Endothelial cell of umbilical vein (primary cell): ENCODE measurements at regions not wholly inside any gene's neighbourhood (a gene's known extent, or its start where the extent isn't known, plus 50 kb on each side); places are given as distances from the start of the nearest gene placed in this dataset.

Source experiments
- BruUV-seq: library from RNA; stranded (reverse); fragments of 400-500 nt; replicated peaks from 2 replicates; lab custom pipeline; 2021; lab: Mats Ljungman, UMichigan
- CTCF ChIA-PET: fragments of 300-600, 350-600 bp; sonication (Branson Sonifier 250); formaldehyde crosslinking; loops from one replicate; lab custom pipeline; 2021; ENCODE audit warnings: antibody characterized with exemption, inconsistent platforms; lab: Charles Lee
- POLR2A ChIA-PET: fragments of 300-600, 350-600 bp; sonication (Branson Sonifier 250); formaldehyde crosslinking; loops from one replicate; lab custom pipeline; 2021; ENCODE audit warnings: antibody characterized with exemption, inconsistent platforms; lab: Charles Lee
- DNase-seq: peaks from one replicate; pipeline ENCODE4 v3.0.0-alpha.2; 2011; ENCODE audit warnings: low read depth, low spot score
- FAIRE-seq: peaks from 2 replicates; lab custom pipeline; 2011; peaks lifted over from hg19 to GRCh38; lab: Jason Lieb, UNC
- H2AFZ ChIP-seq: 2 replicates; pipeline ENCODE4 v1.6.0; 2012; ENCODE audit warnings: low read depth, low read length, control low read depth, inconsistent platforms
- H3K27ac ChIP-seq: 2 replicates; pipeline ENCODE4 v1.5.1; 2011; ENCODE audit warnings: low read depth, mild to moderate bottlenecking, control low read depth, low read length, moderate library complexity; ENCODE audit not compliant: insufficient read depth
- H3K27me3 ChIP-seq, 2 experiments: 2 replicates each; pipeline versions ENCODE4 v1.6.0 to v1.6.1; 2011; ENCODE audit warnings: low read length in 2 of 2, mixed read lengths in 1 of 2; ENCODE audit not compliant: control insufficient read depth in 2 of 2, insufficient read depth in 2 of 2
- H3K36me3 ChIP-seq, 2 experiments: 2 replicates in 1 of 2; 3 replicates in 1 of 2; pipeline ENCODE4 v1.5.1; 2011; ENCODE audit warnings: low read length in 2 of 2, mild to moderate bottlenecking in 1 of 2, moderate library complexity in 1 of 2; ENCODE audit not compliant: control insufficient read depth in 2 of 2, insufficient read depth in 2 of 2; ENCODE audit errors: extremely low read depth in 1 of 2
- H3K4me1 ChIP-seq: 3 replicates; pipeline ENCODE4 v1.5.1; 2011; ENCODE audit warnings: mild to moderate bottlenecking, low read length; ENCODE audit not compliant: control insufficient read depth, insufficient read depth; ENCODE audit errors: extremely low read depth
- H3K4me2 ChIP-seq: 2 replicates; pipeline ENCODE4 v1.6.1; 2011; ENCODE audit warnings: low read length, control low read depth, mixed read lengths; ENCODE audit not compliant: insufficient read depth
- H3K4me3 ChIP-seq, 3 experiments: fragments of 200-600 bp in 1 of 3; sonication (generic), shearing (Covaris generic) in 1 of 3; replicated peaks in 1 of 3; 2 replicates each; pipeline ENCODE4 v1.5.1; 2011 to 2016; ENCODE audit warnings: control low read depth in 3 of 3, low read length in 3 of 3, mild to moderate bottlenecking in 2 of 3, inconsistent platforms in 1 of 3, low read depth in 1 of 3, moderate library complexity in 1 of 3; ENCODE audit not compliant: insufficient read depth in 1 of 3
- H3K79me2 ChIP-seq: 2 replicates; pipeline ENCODE4 v1.6.0; 2012; ENCODE audit warnings: low read length, inconsistent platforms; ENCODE audit not compliant: control insufficient read depth, insufficient read depth
- H3K9ac ChIP-seq: replicated peaks from 2 replicates; pipeline ENCODE3; 2011; ENCODE audit warnings: low read length, control low read depth; ENCODE audit not compliant: insufficient read depth; ENCODE audit errors: extremely low read depth
- H3K9me1 ChIP-seq: replicated peaks from 3 replicates; pipeline ENCODE4 v1.6.0; 2011; ENCODE audit warnings: mild to moderate bottlenecking, low read length; ENCODE audit not compliant: control insufficient read depth, insufficient read depth; ENCODE audit errors: extremely low read depth
- H3K9me3 ChIP-seq: replicated peaks from 2 replicates; pipeline ENCODE4 v1.5.1; 2012; ENCODE audit warnings: low read length, inconsistent platforms; ENCODE audit not compliant: control insufficient read depth, insufficient read depth
- H4K20me1 ChIP-seq: replicated peaks from 2 replicates; pipeline ENCODE3; 2011; ENCODE audit warnings: mild to moderate bottlenecking, low read length; ENCODE audit not compliant: control insufficient read depth, insufficient read depth; ENCODE audit errors: extremely low read depth
- EZH2 ChIP-seq: IDR thresholded peaks from 2 replicates; pipeline ENCODE4 v1.6.1; 2012; ENCODE audit warnings: borderline replicate concordance, low read depth, mild to moderate bottlenecking, moderate library complexity, low read length, inconsistent platforms; ENCODE audit not compliant: severe bottlenecking
- FOS ChIP-seq: IDR thresholded peaks from 2 replicates; pipeline ENCODE4 v1.6.1; 2011; ENCODE audit warnings: mild to moderate bottlenecking, low read length, moderate library complexity, borderline replicate concordance; ENCODE audit not compliant: insufficient read depth
- GATA2 ChIP-seq: IDR thresholded peaks from 2 replicates; pipeline ENCODE4 v1.7.0; 2011; ENCODE audit warnings: low read depth, mild to moderate bottlenecking, moderate library complexity, mixed read lengths, low read length; ENCODE audit not compliant: insufficient read length, insufficient read depth
- JUN ChIP-seq: IDR thresholded peaks from 2 replicates; pipeline ENCODE4 v1.6.1; 2011; ENCODE audit warnings: borderline replicate concordance, low read depth; ENCODE audit not compliant: insufficient read length, insufficient read depth
- MYC ChIP-seq: IDR thresholded peaks from one replicate; pipeline ENCODE4 v1.6.1; 2011; ENCODE audit warnings: mild to moderate bottlenecking, low read depth, low read length
- POLR2A ChIP-seq: IDR thresholded peaks from 2 replicates; pipeline ENCODE4 v1.6.1; 2012; ENCODE audit warnings: low read depth, mild to moderate bottlenecking, control low read depth, low read length
- POLR2AphosphoS5 ChIP-seq: IDR thresholded peaks from 2 replicates; pipeline ENCODE4 v1.6.1; 2012; ENCODE audit warnings: low read depth, mild to moderate bottlenecking, control low read depth, low read length, moderate library complexity; ENCODE audit not compliant: insufficient read depth
- dilution Hi-C: fragments of 300-500 bp; cut with MboI; formaldehyde crosslinking; loops from one replicate; pipeline ENCODE4 v1.15.0; 2019; ENCODE audit warnings: low sequenced_read_pairs; ENCODE audit not compliant: extremely low pct_ligation_motif_present
- intact Hi-C: fragments of 100-400 bp; cut with micrococcal nuclease; formaldehyde crosslinking; loops from one replicate; pipeline ENCODE4 v1.10.0; 2022
- TF ChIP-seq, protein P1 (sequence below): IDR thresholded peaks from 2 replicates; pipeline ENCODE4 v1.6.1; 2011; ENCODE audit not compliant: insufficient read depth, insufficient read length
- TF ChIP-seq, protein P2 (sequence below), 2 donors: IDR thresholded peaks; 1 replicate in 1 of 2; 2 replicates in 1 of 2; pipeline ENCODE4 v1.5.1; 2011; ENCODE audit warnings: low read length in 2 of 2, mild to moderate bottlenecking in 2 of 2, moderate library complexity in 2 of 2, control low read depth in 1 of 2, inconsistent platforms in 1 of 2, low read depth in 1 of 2; ENCODE audit not compliant: insufficient read depth in 1 of 2; ENCODE audit errors: extremely low read depth in 1 of 2

- POLR2A ChIA-PET = no interaction called here
- H3K9ac ChIP-seq = no peak overlapping the region
- dilution Hi-C loops = no loop called here
Observed at GRCh38 chr5:160961761-160962160, 109.8 kb upstream of the ATP10B start.

GRCh38 chr5:160961038-160961437 is 109.0 kb upstream of the ATP10B start:
- no peak overlapping the region for H2AFZ ChIP-seq
- H4K20me1 ChIP-seq = no peaks in the 10 kb centered on the region
- H3K79me2 ChIP-seq = no peaks in the 10 kb centered on the region
- no peak overlapping the region for H3K9ac ChIP-seq
- no peaks in the 10 kb centered on the region for H3K27me3 ChIP-seq
- intact Hi-C loops (no loop called here), dilution Hi-C loops (no loop called here)
- H3K4me2 ChIP-seq = no peak overlapping the region
- no peak overlapping the region for H3K4me3 ChIP-seq
- POLR2A ChIA-PET = no interaction called here
- FAIRE-seq (no peak), DNase-seq (no peak)
- H3K27ac ChIP-seq = no peak overlapping the region
- H3K36me3 ChIP-seq = no peaks in the 10 kb centered on the region
- no peak for TF ChIP-seq JUN
- TF ChIP-seq, protein P1, sequence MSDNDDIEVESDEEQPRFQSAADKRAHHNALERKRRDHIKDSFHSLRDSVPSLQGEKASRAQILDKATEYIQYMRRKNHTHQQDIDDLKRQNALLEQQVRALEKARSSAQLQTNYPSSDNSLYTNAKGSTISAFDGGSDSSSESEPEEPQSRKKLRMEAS = no peak
- TF ChIP-seq MYC = no peak
- TF ChIP-seq, protein P2, sequence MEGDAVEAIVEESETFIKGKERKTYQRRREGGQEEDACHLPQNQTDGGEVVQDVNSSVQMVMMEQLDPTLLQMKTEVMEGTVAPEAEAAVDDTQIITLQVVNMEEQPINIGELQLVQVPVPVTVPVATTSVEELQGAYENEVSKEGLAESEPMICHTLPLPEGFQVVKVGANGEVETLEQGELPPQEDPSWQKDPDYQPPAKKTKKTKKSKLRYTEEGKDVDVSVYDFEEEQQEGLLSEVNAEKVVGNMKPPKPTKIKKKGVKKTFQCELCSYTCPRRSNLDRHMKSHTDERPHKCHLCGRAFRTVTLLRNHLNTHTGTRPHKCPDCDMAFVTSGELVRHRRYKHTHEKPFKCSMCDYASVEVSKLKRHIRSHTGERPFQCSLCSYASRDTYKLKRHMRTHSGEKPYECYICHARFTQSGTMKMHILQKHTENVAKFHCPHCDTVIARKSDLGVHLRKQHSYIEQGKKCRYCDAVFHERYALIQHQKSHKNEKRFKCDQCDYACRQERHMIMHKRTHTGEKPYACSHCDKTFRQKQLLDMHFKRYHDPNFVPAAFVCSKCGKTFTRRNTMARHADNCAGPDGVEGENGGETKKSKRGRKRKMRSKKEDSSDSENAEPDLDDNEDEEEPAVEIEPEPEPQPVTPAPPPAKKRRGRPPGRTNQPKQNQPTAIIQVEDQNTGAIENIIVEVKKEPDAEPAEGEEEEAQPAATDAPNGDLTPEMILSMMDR (IDR thresholded peaks at IDR 0.05; ENCODE audit: extremely low read depth in 1 of 2, insufficient read depth in 1 of 2, low read depth in 1 of 2, low read length in 2 of 2) = no peak
- no peak for TF ChIP-seq EZH2
- no peak for TF ChIP-seq POLR2A
- no peak for TF ChIP-seq POLR2AphosphoS5
- no peak for TF ChIP-seq FOS
- no peak for TF ChIP-seq GATA2
- CTCF ChIA-PET = no interaction called here
- no peaks in the 10 kb centered on the region for H3K4me1 ChIP-seq
- H3K9me3 ChIP-seq = peaks cover 2% of the 10 kb centered on the region
- BruUV-seq = no TSS peak
- H3K9me1 ChIP-seq = no peaks in the 10 kb centered on the region

More at GRCh38 chr5:160961761-160962160, 109.8 kb upstream of the ATP10B start:
- no peak overlapping the region for H3K4me2 ChIP-seq
- H3K9me3 ChIP-seq = peaks cover 2% of the 10 kb centered on the region
- H3K36me3 ChIP-seq = no peaks in the 10 kb centered on the region
- no peaks in the 10 kb centered on the region for H3K79me2 ChIP-seq
- H4K20me1 ChIP-seq = no peaks in the 10 kb centered on the region
- intact Hi-C loops = no loop called here
- no peaks in the 10 kb centered on the region for H3K4me1 ChIP-seq
- H3K27me3 ChIP-seq = no peaks in the 10 kb centered on the region
- CTCF ChIA-PET = no interaction called here
- TF ChIP-seq, protein P2 (IDR thresholded peaks at IDR 0.05; ENCODE audit: extremely low read depth in 1 of 2, insufficient read depth in 1 of 2, low read depth in 1 of 2, low read length in 2 of 2) = no peak
- TF ChIP-seq FOS (no peak), POLR2A (no peak)
- TF ChIP-seq, protein P1 = no peak
- DNase-seq (no peak), FAIRE-seq (no peak)
- H3K9me1 ChIP-seq = no peaks in the 10 kb centered on the region
- BruUV-seq = no TSS peak
- H2AFZ ChIP-seq = no peak overlapping the region
- H3K27ac ChIP-seq = no peak overlapping the region
- no peak overlapping the region for H3K4me3 ChIP-seq
